22Rv1 (cell line): ENCODE measurements at regions not wholly inside any gene's neighbourhood (a gene's known extent, or its start where the extent isn't known, plus 50 kb on each side); places are given as distances from the start of the nearest gene placed in this dataset.

ENCODE experiments used
- ZFX ChIP-seq: fragments of 450-650 bp; IDR thresholded peaks from 2 replicates; pipeline ENCODE4 v1.6.1; 2017; ENCODE audit warnings: antibody characterized with exemption, borderline replicate concordance
- TF ChIP-seq, protein P1 (sequence below): fragments of 450-650 bp; IDR thresholded peaks from 2 replicates; pipeline ENCODE4 v1.5.1; 2017; ENCODE audit warnings: mild to moderate bottlenecking

DNA sequence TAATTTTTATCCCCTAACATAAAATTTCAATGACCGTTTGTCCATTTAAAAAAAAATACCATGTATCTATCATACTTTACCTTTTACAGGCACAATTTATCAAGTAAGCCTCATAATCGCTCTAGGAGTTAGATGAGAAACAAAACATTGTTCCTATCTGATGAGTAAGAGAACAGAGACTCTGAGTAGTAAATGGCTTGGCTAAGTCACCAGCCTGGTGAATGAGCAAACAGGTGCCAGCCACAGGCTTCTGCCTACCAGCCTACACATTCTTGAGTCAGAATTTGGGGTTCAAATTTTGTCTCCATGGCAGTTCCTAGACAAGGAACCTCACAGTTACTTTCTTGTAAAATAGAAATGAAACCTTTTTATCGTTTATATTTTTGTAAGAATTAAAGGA, 235.4 kb downstream of the HGF start:
- TF ChIP-seq, protein P1, sequence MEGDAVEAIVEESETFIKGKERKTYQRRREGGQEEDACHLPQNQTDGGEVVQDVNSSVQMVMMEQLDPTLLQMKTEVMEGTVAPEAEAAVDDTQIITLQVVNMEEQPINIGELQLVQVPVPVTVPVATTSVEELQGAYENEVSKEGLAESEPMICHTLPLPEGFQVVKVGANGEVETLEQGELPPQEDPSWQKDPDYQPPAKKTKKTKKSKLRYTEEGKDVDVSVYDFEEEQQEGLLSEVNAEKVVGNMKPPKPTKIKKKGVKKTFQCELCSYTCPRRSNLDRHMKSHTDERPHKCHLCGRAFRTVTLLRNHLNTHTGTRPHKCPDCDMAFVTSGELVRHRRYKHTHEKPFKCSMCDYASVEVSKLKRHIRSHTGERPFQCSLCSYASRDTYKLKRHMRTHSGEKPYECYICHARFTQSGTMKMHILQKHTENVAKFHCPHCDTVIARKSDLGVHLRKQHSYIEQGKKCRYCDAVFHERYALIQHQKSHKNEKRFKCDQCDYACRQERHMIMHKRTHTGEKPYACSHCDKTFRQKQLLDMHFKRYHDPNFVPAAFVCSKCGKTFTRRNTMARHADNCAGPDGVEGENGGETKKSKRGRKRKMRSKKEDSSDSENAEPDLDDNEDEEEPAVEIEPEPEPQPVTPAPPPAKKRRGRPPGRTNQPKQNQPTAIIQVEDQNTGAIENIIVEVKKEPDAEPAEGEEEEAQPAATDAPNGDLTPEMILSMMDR = no peak
- TF ChIP-seq ZFX = no peak
